NAMALWA (cell line): ENCODE measurements at regions not wholly inside any gene's neighbourhood (a gene's known extent, or its start where the extent isn't known, plus 50 kb on each side); places are given as distances from the start of the nearest gene placed in this dataset.
"Not testable (repeated sequence)": the region's sequence is repeated elsewhere in the genome, so short reads cannot be mapped to it uniquely, and the experiment has no call there.

Source experiments
- DNase-seq: peaks from one replicate; pipeline ENCODE4 v3.0.0-alpha.2; 2015; ENCODE audit warnings: low spot score

DNA sequence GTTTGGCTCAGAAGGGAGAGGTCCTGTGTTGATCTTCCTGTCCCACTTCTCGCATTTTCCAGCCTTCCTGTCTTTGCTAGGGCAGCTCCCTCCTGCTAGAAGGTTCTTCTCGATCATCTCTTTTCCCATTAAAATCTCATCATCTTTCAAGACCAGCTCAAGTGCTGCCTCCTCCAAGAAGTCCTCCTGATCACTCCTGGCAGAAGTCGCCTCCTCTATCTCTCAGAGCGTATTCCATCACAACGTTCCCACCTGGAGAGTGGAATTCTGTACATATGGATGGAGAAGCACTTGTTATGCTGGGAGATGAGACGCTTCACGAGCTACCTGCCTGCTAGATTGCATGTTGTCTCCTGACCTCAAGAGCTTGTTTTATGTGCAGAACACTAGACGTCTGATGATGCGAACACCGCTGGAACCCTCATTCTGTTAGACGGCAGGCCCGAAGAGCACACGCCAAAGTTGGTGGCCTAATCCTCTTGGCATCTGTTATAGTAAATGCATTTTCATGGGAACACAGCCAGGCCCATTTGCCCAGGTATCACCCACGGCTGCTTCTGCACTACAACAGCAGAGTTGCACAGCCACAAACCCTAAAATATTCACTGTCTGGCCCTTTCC, 68.0 kb upstream of the INSIG1 start:
- no peak for DNase-seq

DNA sequence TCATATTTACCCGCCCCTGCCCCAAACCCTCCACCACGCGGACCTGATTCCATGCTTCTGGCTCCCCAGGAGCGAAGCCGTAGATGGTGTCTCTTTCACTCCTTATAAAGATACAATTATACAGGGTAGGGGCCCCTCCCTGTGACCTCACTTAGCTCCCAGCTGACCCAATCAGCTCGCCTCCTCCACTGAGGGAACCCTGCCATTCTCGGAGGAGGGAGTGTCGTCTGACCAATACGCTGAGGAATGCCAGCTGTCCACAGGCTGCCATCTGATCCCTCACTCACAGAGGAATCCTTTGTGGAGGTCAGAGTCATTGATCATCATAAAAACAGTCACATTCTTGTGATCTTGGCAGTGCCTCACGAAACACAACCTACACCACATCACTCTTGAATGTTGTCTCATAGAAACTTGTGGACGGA, 67.5 kb upstream of the INSIG1 start:
- DNase-seq: no peak

DNA sequence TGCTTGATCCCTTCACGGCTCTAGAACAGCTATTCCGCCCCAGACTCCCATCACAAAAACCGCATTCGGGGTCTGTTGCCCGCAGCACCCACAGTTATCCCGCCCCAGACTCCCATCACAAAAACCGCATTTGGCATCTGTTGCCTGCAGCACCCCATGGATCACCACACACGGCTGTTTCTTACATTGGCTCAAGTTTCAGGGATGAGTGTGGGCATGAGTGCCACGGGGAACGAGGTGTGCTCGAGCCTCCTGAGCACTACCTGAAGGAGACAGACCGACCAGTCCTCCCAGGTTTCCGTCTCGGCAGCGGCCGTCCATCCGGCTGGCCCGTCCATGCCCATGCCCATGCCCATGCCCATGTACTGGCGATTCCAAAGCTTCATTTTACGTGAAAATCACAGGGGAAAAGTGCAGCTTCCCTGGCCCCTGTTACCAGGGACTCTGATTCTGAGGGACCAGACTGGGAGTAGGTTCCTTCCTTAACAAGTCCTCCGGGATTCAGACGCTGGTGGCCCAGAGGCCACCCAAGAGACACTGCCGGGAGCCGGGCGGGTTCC, 66.4 kb upstream of the INSIG1 start:
- DNase-seq: no peak

DNA sequence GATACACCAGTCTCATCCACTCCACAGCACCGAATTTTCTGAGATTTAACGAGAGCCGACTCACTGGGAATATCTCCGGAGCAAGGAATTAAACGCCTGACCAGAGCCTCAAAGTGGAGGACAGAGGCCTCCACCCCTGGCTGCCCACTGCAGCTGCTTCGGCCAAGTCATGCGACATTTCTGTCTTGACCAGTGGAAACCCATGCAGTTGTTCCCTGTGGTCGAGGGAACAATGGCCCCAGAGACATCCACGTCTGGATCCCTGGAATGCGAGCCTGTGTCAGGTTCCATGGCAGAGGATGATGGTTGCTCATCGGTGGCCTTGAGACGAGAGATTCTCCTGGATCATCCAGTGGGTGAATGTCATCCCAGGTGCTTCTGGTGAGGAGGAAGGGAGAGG, 65.7 kb upstream of the INSIG1 start:
- no peak for DNase-seq

DNA sequence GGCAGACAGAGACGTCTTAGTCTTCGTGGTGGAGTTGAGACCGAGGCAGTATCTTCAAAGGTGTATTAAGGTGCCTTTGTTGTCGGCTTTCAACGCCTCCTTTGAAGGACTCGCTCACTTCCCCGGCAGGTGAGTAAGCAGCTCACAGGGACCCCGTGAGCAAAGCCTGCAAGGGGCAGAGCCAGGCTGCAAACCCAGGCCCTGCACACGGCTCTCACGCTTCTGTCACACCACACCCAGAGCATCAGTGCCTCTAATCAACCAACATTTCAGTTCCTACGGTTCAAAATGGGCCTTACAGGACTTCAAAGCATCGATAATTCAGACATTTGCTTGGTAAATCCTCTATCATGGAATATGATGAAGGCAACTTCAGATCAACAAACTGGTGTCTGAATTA, 64.8 kb upstream of the INSIG1 start:
- no peak for DNase-seq

DNA sequence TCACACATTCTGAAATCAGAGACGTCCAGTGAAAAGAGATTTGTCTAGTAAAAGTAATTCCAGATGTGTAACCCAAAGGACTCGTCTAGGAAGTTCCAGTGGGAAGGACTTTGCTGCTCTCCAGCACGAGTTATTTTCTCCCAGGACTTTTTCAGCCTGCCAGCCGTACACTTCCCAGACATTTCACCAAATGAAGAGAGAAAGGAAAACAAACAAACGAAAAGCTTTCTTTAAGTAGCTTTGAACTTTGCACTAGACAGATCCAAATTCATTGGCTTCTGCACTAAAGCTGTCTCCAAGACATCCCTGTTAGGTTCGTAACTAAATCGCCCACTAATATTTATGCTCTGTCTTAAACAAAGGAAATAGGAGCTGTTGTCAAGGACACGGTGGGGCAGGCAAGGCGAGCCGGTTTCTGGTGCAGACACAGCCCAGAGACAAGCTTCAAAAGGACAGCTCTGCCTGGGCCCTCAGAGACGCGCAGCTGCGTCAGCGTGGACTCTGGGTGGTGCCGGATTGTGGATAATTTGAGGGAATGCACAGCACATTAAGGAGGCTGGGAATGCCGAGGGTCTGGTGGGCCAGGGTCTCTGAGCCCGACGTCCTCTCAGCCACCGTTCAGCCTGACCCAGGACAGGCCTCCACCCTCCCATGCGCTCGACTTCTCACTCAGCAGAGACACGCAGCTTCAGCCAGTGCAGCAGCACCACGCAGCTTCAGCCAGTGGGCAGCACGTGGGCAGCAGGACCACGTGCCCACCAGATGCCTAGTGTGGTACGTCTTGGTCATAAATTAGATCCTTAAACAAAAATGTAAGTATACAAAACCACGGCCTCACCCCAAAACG, 64.1 kb upstream of the INSIG1 start:
- no peak for DNase-seq

DNA sequence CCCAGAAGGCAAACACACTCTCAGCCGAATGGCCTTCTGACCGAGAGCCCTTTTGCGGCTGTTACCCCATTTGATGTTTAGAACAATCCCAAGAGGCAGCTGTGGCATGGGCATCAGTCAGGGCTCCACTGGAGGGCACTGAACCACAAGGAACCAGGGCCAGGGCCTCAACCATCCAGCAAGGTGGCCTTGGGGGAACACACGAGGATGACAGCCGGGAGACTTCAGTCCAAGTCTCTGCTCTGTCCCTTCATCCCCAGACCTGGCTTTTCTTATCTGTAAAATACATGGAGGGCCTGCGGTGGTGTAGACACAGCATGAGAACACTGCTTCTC, 63.6 kb upstream of the INSIG1 start:
- no peak for DNase-seq

DNA sequence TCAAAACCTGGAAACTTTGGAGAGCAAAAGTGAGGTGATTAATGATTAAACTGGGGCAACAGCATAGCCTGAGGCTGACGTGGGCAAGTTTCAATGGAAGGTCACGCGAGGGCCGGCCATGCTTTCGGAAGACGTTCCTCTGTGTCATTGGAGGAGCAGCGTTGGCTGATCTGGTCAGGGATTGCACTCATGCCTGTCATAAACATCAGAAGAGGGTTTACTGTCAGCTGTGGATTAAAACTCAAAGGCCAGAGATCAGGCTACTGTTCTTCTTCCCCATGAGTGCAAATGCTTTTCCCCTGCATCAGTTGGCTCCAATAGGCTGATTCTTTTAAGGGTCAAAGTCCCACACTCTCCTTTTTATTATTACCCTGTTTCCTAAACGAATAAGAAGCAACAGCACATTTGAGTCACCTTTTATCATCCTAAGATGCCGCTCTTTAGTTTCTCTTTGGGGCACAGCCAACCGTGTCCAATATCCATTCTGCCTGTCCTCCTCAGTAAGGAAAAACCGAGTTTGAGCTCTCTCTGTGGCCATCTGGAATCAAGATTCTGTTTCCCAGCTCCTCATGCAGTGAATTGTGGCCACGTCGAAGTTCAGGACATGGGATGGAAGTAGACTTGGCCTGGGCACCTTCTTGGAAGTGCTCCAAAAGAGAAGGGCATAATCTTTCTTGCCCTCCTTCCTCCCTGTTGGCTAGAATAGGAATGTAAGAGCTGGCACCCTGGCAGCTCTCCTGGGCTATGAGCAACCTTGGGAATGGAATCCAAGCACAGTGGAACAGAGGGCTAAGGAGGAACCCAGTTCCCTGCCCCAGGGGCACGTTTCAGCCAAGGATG, 62.5 kb upstream of the INSIG1 start:
- no peak for DNase-seq

DNA sequence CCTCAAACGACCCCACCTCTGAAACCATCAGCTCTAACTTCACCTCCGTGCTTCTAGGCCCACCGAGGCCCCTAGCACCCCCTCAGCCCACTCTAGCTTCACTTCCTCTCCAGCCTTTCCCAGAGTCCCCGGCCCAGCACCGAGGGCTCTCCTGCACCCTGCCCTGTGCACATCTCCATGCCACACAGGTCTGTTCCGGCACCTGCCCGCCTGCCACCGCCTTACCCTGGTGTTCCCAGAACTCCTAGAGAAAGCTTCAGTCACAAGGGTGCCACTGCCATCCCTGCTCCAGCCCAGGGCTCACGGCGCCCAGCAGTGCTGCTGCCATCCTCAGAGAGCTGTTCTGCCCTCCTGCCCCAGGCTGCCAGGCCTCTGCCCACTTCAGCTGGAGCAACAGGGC, 61.3 kb upstream of the INSIG1 start:
- DNase-seq: no peak

DNA sequence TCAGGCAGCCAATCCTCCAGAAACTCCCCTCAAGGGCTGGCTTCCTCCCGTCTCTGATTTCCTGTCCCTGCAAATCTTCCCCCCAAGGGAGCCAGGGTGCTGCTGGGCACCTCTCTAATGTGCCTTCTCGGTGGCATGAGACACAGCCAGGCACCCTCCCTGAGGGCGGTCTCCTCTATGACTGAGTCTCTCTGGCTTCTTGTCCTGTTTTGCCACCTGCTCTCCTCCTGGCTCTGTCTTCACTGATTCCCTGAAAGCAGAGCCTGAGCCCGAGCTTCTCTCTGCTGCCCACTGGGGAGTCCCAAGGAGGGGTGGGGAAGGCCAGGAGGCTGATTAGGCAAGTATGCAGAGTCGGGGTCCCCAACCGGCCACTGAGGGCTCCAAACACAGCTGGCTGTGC, 60.4 kb upstream of the INSIG1 start:
- no peak for DNase-seq

DNA sequence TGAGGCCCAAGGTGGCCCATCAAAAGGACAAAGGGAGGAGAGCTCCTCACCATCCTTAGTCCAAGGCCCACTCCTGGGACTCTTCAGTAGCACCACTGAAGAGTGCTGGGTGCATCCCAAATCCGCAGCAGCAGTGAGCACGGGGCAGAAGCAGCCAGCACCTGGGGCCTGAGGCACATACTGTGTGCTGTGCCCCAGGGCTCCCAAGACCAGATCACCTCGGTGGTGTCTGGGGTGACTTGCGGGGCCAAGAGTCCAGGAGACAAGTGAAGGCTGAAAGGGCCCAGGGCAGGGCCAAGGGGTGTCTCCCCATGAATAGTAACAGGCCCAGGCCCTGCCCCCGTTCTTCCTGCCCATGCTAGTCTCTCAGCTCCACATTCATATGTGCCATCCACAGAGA, 59.9 kb upstream of the INSIG1 start:
- no peak for DNase-seq

DNA sequence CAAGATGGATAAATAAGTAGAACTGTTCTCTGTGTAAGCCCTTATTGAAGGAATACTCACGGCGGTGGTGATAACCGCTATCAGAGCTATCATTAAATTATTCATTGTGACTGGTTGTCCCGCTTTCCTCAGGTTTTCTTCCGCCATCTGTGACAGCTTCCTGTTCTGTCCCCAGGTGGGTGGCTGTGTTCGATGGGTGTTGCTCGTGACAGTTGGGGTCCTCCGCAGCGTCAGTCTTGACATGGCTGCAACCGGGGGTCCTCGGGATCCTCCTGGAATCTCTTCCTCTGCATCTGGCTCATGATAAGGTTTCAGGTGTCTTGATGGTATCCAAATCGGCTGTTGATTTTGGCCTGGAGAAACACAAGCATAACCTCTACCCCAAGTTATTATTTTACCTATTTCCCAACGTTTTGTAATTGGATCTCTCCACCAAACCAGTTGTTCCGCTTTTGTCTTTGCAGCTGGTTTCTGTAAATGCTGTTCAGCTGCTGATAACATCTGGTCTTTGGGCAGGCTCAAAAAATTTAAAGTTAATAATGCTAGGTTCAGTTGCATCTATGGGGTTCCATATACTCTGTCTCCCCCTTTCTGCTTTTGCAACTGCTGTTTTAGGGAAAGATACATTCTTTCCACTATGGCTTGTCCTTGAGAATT, 58.1 kb upstream of the INSIG1 start:
- not testable (repeated sequence) for DNase-seq

DNA sequence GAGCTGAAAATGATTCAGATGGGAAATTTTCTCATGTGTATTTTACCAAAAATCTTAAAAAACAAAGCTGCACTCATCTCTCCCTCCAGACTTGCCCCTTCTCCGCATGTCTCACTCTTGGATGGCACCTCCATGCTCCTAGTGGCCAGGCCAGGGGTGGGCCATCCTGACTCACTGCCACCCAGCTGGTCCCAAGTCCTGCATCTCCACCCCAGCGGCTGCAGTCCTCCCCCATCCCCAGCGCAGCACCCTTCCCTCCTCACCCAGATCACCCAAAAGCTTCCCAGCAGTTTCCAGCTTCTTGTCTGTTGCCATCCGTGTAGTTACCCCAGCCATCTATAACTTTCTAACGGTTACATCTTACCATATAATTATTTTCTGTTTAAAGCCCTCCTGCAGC, 53.0 kb upstream of the INSIG1 start:
- no peak for DNase-seq

DNA sequence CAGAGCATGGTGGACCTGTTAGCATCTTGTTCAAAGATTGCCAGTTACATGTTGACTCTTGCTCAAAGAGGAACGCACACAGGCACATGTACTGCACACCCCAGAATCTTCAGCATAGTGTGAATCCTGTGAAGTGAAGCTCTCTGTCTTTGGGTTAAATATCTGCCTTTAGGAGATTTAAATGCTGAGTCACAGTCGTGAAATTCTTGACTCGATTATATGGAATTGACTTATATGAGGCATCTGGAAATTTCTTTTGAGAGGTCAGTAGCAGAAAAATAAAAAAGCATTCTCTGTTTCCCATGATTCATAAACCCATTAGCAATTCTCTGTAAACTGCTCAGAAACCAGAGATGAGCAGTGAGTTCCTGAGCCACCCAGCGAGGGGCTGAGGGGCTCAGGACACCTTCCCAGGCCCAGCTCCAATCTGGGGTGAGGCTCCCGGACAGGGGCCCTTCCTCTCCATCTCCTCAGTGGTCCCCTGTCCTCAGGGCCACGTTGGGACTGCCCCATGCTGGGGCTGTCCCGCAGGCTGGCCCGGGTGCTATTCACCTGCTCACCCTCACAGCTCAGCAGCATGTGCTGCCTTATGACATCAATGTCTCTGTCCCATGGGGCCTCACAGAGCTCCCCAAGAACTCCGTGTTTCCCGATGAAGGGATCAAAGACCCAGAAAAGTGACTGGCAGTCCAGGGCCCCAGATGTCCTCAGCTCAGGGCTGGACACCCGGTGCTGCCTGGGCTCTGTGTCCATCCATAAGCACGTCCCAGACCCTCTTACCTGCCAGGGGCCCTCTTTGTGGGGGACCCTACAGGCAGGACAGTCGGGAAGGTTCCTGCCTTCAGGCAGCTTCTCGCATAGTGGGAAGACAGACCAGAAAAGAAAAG, 50.0 kb upstream of the INSIG1 start:
- no peak for DNase-seq
